ENCODE measurements at regions not wholly inside any gene's neighbourhood (a gene's known extent, or its start where the extent isn't known, plus 50 kb on each side); places are given as distances from the start of the nearest gene placed in this dataset.
"Not testable (repeated sequence)": the region's sequence is repeated elsewhere in the genome, so short reads cannot be mapped to it uniquely, and the experiment has no call there.

GRCh38 chr22:22297794-22298653, 53.4 kb downstream of the VPREB1 start:
- H3K9me3 ChIP-seq (ENCODE audit: low read length); intact Hi-C loops (cut with micrococcal nuclease; ENCODE audit: unreplicated experiment); H3K27me3 ChIP-seq (ENCODE audit: control insufficient read depth in 1 of 2, insufficient read depth in 2 of 2, low read length in 2 of 2); H3K79me2 ChIP-seq (ENCODE audit: insufficient read depth, low read length); in situ Hi-C loops (cut with HindIII; ENCODE audit: extremely low pct_ligation_motif_present, low pct_unique_long_range_greater_than_20kb); POLR2A ChIA-PET; H4K20me1 ChIP-seq (ENCODE audit: insufficient read depth, low read length); FAIRE-seq; H3K36me3 ChIP-seq (replicated peaks in 1 of 2; ENCODE audit: control insufficient read depth in 1 of 2, insufficient read depth in 2 of 2, low read length in 2 of 2): not testable (repeated sequence)
- Histone ChIP-seq H3K4me1 (ENCODE audit: insufficient read depth, low read length) (peaks cover 12% of the 10 kb centered on the region; the same call in 1 of the 2 replicates), H3K4me3 (replicated peaks in 1 of 3; ENCODE audit: insufficient read depth in 1 of 3, low read depth in 2 of 3, low read length in 3 of 3) (peak overlapping the region; percentile 75 to 82 (median 81); a peak in 5 of 6 replicates), H3K27ac (ENCODE audit: extremely low read length, insufficient read depth, low read length) (peak overlapping the region; percentile 58), H3K4me2 (ENCODE audit: low read depth, low read length) (peak overlapping the region; percentile 57), H2AFZ (ENCODE audit: low read length) (peak overlapping the region; percentile 42), H3K9ac (ENCODE audit: insufficient read depth, low read depth, low read length) (peak overlapping the region; percentile 71)
- CTCF ChIA-PET (ENCODE audit: low intra/inter-chr PET ratio, low total read pairs), result interaction anchor here (1.6 kb wide), 1 partner anchor 90 kb away, joined by 6 read pairs; no protein-coding TSS in a partner anchor
- BruUV-seq (replicated peaks), result TSS peak; percentile 68
- 0% methylated on average over 7 of the region's 72 CpGs for WGBS (ENCODE audit: low lambda C conversion rate)
- peak; percentile 16 for DNase-seq (ENCODE audit: low spot score)
- peak; percentile 100 for ATAC-seq
- TF ChIP-seq CHCHD3 (CRISPR knock-in tag; IDR thresholded peaks at IDR 0.05) (0 out of 2 replicates have a peak, but pooled peaks have one; percentile 27), HES4 (CRISPR knock-in tag; IDR thresholded peaks at IDR 0.05; ENCODE audit: borderline replicate concordance) (peak; percentile 49; the same call in 1 of the 2 replicates), ZNF704 (CRISPR knock-in tag; IDR thresholded peaks at IDR 0.05; ENCODE audit: borderline replicate concordance) (0 out of 2 replicates have a peak, but pooled peaks have one; percentile 44), ZNF138 (CRISPR knock-in tag; IDR thresholded peaks at IDR 0.05; ENCODE audit: low read depth) (0 out of 2 replicates have a peak, but pooled peaks have one; percentile 41), HMGXB4 (CRISPR knock-in tag; IDR thresholded peaks at IDR 0.05; ENCODE audit: borderline replicate concordance in 1 of 2, low read depth in 1 of 2) (peak; percentile 45 to 71; a peak in 3 of 4 replicates), NFKB2 (CRISPR knock-in tag; IDR thresholded peaks at IDR 0.05; ENCODE audit: borderline replicate concordance) (0 out of 2 replicates have a peak, but pooled peaks have one; percentile 26), BCL3 (CRISPR knock-in tag; IDR thresholded peaks at IDR 0.05) (peak; percentile 90), ZNF770 (CRISPR knock-in tag; IDR thresholded peaks at IDR 0.05) (0 out of 2 replicates have a peak, but pooled peaks have one; percentile 13), THAP11 (CRISPR knock-in tag; IDR thresholded peaks at IDR 0.05) (peak; percentile 53), ZNF543 (CRISPR knock-in tag; IDR thresholded peaks at IDR 0.05) (0 out of 2 replicates have a peak, but pooled peaks have one; percentile 28), KAT7 (CRISPR knock-in tag; IDR thresholded peaks at IDR 0.05; ENCODE audit: borderline replicate concordance) (peak; percentile 72; the same call in 1 of the 2 replicates)

Measured in HepG2 (cell line).